HCEC 1CT (cell line): ENCODE measurements at regions not wholly inside any gene's neighbourhood (a gene's known extent, or its start where the extent isn't known, plus 50 kb on each side); places are given as distances from the start of the nearest gene placed in this dataset.
"Not testable (repeated sequence)": the region's sequence is repeated elsewhere in the genome, so short reads cannot be mapped to it uniquely, and the experiment has no call there.

ENCODE experiments used
- DNase-seq: peaks from one replicate; pipeline ENCODE4 v3.0.0-alpha.2; 2017

- no peak for DNase-seq
Observed at GRCh38 chr14:35174342-35174741, 52.0 kb downstream of the PRORP start.

GRCh38 chr14:35180179-35180578 lies 57.8 kb downstream of the PRORP start:
- no peak for DNase-seq

- not testable (repeated sequence) for DNase-seq
Observed at GRCh38 chr14:35184891-35185290, 62.5 kb downstream of the PRORP start.

- no peak for DNase-seq
Observed at GRCh38 chr14:35189422-35189821, 67.1 kb downstream of the PRORP start.

- no peak for DNase-seq
Observed at GRCh38 chr14:35193161-35193560, 70.8 kb downstream of the PRORP start.

GRCh38 chr14:35194183-35194582 lies 71.8 kb downstream of the PRORP start:
- not testable (repeated sequence) for DNase-seq

GRCh38 chr14:35196571-35196970 lies 74.2 kb downstream of the PRORP start:
- no peak for DNase-seq

- DNase-seq = peak; percentile 38
Observed at GRCh38 chr14:35197015-35197414, 74.7 kb downstream of the PRORP start.

GRCh38 chr14:35201066-35201465 lies 78.7 kb downstream of the PRORP start:
- no peak for DNase-seq

GRCh38 chr14:35202195-35202594 lies 79.8 kb downstream of the PRORP start:
- no peak for DNase-seq

- no peak for DNase-seq
Observed at GRCh38 chr14:35205737-35206136, 83.4 kb downstream of the PRORP start.

- no peak for DNase-seq
Observed at GRCh38 chr14:35211067-35211466, 81.1 kb upstream of the PSMA6 start.

GRCh38 chr14:35212471-35213142 lies 79.6 kb upstream of the PSMA6 start:
- DNase-seq = no peak

GRCh38 chr14:35213143-35213788 lies 78.9 kb upstream of the PSMA6 start:
- DNase-seq = no peak

GRCh38 chr14:35213869-35214387 lies 78.3 kb upstream of the PSMA6 start:
- peak; percentile 75 for DNase-seq

- not testable (repeated sequence) for DNase-seq
Observed at GRCh38 chr14:35214402-35214801, 77.8 kb upstream of the PSMA6 start.

GRCh38 chr14:35215110-35215813 lies 76.9 kb upstream of the PSMA6 start:
- peak; percentile 68 for DNase-seq

GRCh38 chr14:35218176-35218575 lies 74.0 kb upstream of the PSMA6 start:
- DNase-seq = not testable (repeated sequence)

- DNase-seq = no peak
Observed at GRCh38 chr14:35218963-35219362, 73.2 kb upstream of the PSMA6 start.

- DNase-seq = no peak
Observed at GRCh38 chr14:35220027-35220676, 72.0 kb upstream of the PSMA6 start.

- no peak for DNase-seq
Observed at GRCh38 chr14:35220920-35221319, 71.3 kb upstream of the PSMA6 start.

GRCh38 chr14:35221462-35221861 lies 70.7 kb upstream of the PSMA6 start:
- no peak for DNase-seq

GRCh38 chr14:35222324-35222723 lies 69.9 kb upstream of the PSMA6 start:
- no peak for DNase-seq
